ENCODE measurements at regions not wholly inside any gene's neighbourhood (a gene's known extent, or its start where the extent isn't known, plus 50 kb on each side); places are given as distances from the start of the nearest gene placed in this dataset.
"Not testable (repeated sequence)": the region's sequence is repeated elsewhere in the genome, so short reads cannot be mapped to it uniquely, and the experiment has no call there.

- DNase-seq (ENCODE audit: low read depth in 2 of 3, low spot score in 2 of 3), result no peak
Observed at GRCh38 chr2:128413718-128414341, 95.2 kb upstream of the HS6ST1 start.

DNA sequence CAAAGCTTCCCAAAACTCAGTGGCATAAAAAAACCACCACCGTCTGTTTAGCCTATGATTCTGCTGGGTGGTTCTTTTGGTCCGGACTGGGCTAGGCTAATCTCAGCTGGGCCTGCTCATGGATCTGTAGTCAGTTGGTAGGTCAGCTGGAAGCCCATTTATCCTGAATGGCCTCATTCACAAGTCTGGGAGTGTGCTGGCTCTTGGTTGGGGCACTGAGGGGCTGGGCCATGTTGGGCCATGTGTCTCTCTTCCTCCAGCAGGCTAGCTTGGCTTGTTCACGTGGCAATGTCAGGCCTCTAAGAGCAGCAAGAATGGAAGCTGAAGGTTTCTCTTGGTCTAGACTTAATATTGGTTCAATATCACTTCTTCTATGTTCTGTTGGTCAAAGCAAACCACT is 95.7 kb upstream of the HS6ST1 start:
- no peak for DNase-seq (ENCODE audit: low read depth in 2 of 3, low spot score in 2 of 3)

DNA sequence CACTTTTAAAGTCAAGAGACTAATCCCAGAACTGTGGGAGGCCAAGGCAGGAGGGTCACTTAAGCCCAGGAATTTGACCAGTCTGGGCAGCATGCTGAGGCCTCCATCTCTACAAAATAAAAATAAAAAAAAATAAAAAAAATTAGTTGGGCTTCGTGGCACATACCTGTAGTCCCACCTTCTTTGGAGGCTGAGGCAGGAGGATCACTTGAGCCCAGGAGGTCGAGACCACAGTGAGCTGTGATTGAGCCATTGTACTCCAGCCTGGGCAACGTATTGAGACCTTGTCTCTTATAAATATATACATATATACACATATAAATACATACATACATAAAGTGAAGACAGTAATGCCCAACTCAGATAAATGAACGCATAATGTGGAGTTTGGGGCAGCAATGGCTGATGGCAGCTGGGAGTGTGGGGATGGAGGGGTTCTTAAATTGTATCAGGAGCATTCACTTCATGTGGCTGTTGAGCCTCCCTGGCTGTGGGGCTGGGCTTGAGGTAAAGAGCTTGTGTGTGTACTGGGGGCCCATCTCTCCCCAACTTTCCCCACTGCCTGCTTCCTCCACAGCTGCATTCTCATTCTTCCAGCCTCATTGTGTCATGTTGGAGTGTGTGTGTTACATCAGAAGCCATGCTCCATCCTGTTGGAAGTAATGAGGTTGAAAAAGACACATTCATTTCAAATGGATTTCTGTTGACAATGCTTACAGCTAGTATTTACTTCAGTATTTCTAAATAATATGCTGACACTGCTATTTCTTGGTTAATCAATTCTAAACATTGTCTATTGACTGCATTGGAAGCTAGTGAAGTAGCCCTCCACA is 96.5 kb upstream of the HS6ST1 start:
- DNase-seq (ENCODE audit: low read depth in 2 of 3, low spot score in 2 of 3), result no peak

GRCh38 chr2:128415779-128416061 is 97.1 kb upstream of the HS6ST1 start:
- DNase-seq (ENCODE audit: low read depth in 2 of 3, low spot score in 2 of 3), result no peak

GRCh38 chr2:128416109-128416785 is 97.6 kb upstream of the HS6ST1 start:
- DNase-seq (ENCODE audit: low read depth in 2 of 3, low spot score in 2 of 3), result no peak

DNA sequence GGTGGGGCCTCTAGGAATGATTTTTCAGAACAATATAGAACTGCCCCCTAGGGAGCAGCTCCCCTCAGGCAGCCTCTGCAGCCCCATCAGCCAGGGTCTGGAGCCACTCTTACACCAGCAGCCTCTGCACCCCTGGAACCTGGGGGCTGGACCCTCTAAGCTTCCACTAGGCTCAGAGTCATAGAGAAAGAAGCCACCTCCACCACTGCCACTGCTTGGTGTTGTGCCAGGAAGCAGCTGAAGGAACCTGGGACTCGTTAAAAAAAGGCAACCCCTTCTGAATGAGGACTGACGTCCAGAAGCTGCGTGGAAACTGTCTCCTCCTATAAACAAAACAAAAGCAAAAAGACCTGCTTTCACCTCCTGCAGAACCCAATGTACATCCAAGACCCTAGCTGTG is 98.1 kb upstream of the HS6ST1 start:
- peak in 1 of 3 donors; percentile 53 for DNase-seq (ENCODE audit: low read depth in 2 of 3, low spot score in 2 of 3)

DNA sequence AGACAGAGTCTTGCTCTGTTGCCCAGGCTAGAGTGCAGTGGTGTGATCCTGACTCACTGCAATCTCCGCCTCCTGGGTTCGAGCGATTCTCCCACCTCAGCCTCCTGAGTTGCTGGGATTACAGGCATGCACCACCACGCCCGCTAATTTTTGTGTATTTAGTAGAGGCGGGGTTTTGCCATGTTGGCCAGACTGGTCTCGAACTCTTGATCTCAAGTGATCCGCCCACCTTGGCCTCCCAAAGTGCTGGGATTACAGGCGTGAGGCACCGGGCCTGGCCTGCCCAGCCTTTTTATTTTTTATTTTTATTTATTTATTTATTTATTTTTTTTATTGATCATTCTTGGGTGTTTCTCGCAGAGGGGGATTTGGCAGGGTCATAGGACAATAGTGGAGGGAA is 98.6 kb upstream of the HS6ST1 start:
- not testable (repeated sequence) for DNase-seq (ENCODE audit: low read depth in 2 of 3, low spot score in 2 of 3)

DNA sequence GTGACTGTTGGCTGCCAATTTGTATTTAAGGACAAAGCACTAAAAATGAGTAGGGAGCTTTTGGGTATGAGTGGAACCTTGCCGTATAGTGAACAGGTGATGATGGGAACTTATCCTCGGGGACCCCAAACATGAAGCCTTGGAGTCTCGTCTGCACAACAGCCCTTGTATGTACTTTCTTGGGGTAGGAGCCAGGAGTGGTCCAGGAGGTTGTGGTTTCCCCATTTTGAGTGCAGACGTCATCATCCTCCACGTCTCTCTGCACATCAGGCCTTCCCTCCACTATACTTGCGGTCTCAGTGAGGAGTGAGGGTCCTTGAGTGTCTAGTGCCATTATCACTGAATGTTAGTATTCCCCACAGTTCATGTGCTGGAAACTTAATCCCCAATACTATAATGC is 101.5 kb upstream of the HS6ST1 start:
- no peak for DNase-seq (ENCODE audit: low read depth in 2 of 3, low spot score in 2 of 3)

DNA sequence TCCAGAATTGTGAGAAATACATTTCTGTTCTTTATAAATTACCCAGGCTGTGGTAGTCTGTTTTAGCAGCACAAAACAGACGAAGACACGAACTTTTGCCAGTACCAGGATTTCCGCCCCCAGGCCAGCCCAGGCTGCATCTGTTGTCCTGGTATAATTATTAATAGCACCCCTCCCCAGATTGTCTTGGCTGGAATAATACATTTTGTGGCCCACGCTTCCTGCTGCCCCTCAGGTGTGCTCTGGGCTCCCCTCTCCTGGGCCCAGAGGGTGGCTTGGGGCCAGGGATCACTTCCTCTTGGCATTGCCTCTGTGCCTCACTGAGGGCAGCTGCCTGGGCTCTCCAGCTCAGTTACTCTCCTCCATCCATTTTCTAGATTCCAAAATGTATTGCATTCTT is 102.1 kb upstream of the HS6ST1 start:
- no peak for DNase-seq (ENCODE audit: low read depth in 2 of 3, low spot score in 2 of 3)

DNA sequence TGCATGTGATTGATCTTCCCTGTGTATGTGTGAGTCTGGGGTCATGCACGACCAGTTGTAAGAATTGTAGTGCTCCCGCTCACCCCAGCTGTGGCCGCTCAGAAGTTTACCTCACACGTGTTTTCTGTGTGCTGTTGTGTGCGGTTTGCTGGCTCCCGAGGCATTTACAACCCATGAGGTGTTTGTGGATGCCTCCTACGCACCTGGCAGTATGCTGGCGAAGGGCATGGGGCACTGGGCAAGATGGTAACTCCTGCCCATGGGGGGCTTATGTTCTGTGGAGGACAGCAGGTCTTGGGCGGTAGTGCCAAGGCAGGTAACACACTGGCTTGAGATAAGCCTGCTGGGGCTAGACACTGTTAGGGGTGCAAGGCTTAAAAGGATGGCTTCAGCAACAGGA is 102.6 kb upstream of the HS6ST1 start:
- DNase-seq (ENCODE audit: low read depth in 2 of 3, low spot score in 2 of 3), result no peak

DNA sequence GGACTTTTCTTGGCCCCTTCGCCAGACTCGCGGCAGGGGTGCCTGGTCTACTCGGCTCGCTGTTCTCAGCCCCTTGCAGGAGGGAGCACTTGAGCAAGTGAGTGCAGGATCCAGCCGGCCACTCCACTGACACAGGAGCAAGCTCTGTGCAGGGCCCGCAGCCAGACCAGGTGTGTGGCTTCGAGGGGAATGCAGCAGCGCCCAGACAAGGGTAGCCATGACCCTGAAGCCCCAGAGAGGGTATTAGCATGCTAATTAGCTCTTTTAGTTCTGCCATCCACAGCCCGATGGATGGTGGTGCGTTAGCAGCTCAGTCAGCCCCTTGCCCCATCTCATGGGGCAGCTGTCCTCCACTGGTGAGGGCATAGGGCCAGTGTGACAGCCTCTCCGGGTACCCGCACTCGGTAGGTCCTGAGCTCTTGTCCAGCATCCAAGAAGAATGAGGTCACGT is 103.2 kb upstream of the HS6ST1 start:
- DNase-seq (ENCODE audit: low read depth in 2 of 3, low spot score in 2 of 3), result no peak

GRCh38 chr2:128422571-128422970 is 103.9 kb upstream of the HS6ST1 start:
- no peak for DNase-seq (ENCODE audit: low read depth in 2 of 3, low spot score in 2 of 3)

DNA sequence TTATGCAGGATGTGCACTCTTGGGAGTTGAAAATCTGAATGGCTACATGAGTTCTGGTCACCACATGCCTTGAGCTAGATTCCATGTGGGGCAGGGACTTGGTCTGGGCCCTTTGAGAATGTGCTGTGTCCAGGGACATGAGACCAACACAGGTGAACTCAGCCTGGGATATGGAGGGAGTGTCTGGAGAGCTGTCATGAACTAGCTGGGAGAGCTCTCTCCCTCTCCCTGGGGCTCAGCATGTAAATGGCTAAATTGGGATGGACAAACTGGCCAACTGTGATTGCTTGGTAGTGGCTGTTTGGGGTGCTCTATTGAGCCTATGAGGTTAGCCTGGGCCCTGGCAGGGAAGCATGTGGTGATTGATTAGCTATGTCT is 105.1 kb upstream of the HS6ST1 start:
- no peak for DNase-seq (ENCODE audit: low read depth in 2 of 3, low spot score in 2 of 3)

- no peak for DNase-seq (ENCODE audit: low read depth in 2 of 3, low spot score in 2 of 3)
Observed at GRCh38 chr2:128424406-128425171, 105.9 kb upstream of the HS6ST1 start.

DNA sequence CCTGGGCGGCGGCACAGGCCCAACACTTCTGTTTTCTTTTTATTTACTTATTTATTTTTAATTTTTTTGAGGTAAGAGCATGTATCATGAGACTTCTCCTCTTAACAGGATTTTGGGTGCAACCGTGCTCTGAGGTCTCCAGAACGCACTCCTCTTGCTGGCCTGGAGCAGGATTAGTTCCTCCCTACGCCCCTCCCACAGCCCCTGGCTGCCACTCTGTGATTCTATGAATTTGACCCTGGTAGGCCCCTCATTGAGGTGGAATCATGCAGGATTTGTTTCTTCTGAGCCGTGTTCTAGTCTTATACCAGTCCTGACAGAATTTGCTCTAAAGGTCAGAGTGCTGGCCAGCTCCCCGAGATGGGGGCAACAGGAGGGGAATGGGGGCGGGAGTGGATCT is 106.5 kb upstream of the HS6ST1 start:
- DNase-seq (ENCODE audit: low read depth in 2 of 3, low spot score in 2 of 3), result no peak

GRCh38 chr2:128425731-128426620 is 107.3 kb upstream of the HS6ST1 start:
- no peak for DNase-seq (ENCODE audit: low read depth in 2 of 3, low spot score in 2 of 3)

- DNase-seq (ENCODE audit: low read depth in 2 of 3, low spot score in 2 of 3), result no peak
Observed at GRCh38 chr2:128427413-128427755, 108.7 kb upstream of the HS6ST1 start.

DNA sequence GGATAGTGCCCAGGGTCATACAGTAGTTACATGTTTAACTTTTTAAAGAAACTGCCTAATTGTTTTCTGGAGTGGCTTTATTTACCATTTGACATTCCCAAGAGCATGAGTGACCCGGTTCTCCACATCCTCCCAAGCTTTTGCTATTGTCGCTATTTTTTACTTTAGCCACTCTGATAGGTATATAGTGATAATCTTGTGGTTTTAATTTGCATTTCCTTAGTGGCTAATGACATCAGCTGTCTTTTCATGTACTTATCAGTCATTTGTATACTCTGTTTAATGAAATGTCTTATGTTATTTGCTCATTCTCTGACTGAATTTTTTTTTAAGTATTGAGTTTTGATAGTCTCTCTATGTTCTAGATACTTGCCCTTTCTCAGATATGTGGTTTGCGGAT is 109.7 kb upstream of the HS6ST1 start:
- DNase-seq (ENCODE audit: low read depth in 2 of 3, low spot score in 2 of 3), result no peak

DNA sequence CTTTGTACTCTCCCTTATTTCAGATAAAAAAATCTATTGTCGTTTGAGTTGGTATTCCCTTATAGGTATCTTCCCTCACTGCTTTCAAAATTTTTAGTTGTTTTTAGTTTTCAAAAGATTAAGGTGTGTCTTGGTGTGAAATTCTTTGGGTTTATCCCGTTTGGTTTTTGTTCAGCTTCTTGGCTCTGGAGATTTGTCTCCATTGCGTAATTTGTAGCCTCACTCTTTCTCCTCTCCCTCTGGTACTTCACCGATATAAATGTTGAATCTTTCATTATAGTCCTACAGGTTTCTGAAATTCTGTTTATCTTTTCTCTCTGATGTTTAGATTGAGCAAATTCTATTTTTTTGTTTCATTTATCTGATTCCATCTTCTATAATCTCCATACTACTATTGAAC is 113.8 kb upstream of the HS6ST1 start:
- DNase-seq (ENCODE audit: low read depth in 2 of 3, low spot score in 2 of 3), result no peak

GRCh38 chr2:128433911-128434550 is 115.4 kb upstream of the HS6ST1 start:
- no peak for DNase-seq (ENCODE audit: low read depth in 2 of 3, low spot score in 2 of 3)

Data from hematopoietic multipotent progenitor cell (in vitro differentiated cells).